NB4 (cell line): ENCODE measurements at regions not wholly inside any gene's neighbourhood (a gene's known extent, or its start where the extent isn't known, plus 50 kb on each side); places are given as distances from the start of the nearest gene placed in this dataset.

Experiments used
- DNase-seq: peaks from one replicate; pipeline ENCODE4 v3.0.0; 2010; ENCODE audit warnings: low read depth
- H3K4me3 ChIP-seq: one replicate; pipeline ENCODE4 v1.5.1; 2011; ENCODE audit warnings: mild to moderate bottlenecking, low read depth, low read length, moderate library complexity
- CTCF ChIP-seq: IDR thresholded peaks from one replicate; pipeline ENCODE4 v1.5.1; 2012; ENCODE audit warnings: low read depth, low read length
- MAX ChIP-seq: IDR thresholded peaks from 2 replicates; pipeline ENCODE4 v1.6.1; 2011; ENCODE audit warnings: low read depth, low read length
- MYC ChIP-seq: IDR thresholded peaks from 2 replicates; pipeline ENCODE4 v1.6.1; 2011; ENCODE audit warnings: low read depth, low read length
- POLR2A ChIP-seq: IDR thresholded peaks from 2 replicates; pipeline ENCODE4 v1.6.1; 2011; ENCODE audit warnings: mild to moderate bottlenecking; ENCODE audit not compliant: insufficient read length; ENCODE audit errors: extremely low read depth

- no peak for DNase-seq
- TF ChIP-seq POLR2A (no peak), CTCF (no peak), MAX (no peak), MYC (no peak)
- H3K4me3 ChIP-seq: no peak overlapping the region
Observed at GRCh38 chr1:238319957-238320356, 429.2 kb upstream of the ZP4 start.

DNA sequence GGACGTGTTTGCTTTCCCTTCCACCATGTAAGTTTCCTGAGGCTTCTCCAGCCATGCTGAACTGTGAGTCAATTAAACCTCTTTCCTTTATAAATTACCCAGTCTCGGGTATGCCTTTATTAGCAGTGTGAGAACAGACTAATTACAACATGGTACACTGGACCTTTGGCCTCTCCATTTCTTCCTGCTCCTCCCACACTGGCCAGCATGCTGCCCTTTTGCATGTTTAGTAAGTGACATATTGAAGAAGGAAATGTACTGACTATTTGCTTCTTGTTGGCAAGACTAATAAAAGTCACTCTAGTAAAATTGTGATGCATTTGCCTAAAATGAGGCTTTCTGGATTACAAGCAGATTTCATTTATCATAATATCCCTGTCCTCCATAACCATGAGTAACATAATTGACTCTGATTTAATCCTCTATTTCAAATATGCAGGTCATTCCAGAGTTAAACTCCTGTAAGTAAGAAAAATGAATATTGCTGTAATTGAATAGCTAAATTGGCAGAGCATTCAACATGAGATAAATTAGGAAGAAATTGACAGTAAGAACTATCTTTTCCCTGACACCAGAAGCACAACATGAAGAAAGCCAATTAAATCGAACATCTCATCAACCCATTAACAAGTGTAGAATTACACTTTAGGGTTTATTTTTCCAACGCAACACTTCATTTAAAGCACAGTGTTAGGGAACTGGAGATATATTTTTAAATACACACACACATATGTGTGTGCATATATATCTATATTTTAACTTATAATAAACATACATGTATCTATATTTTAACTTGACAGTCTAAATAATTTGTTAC, 427.8 kb upstream of the ZP4 start:
- no peak overlapping the region for H3K4me3 ChIP-seq
- no peak for DNase-seq
- TF ChIP-seq CTCF: no peak
- TF ChIP-seq POLR2A: no peak
- no peak for TF ChIP-seq MYC
- no peak for TF ChIP-seq MAX

- no peak for TF ChIP-seq CTCF
- TF ChIP-seq MYC: no peak
- no peak for TF ChIP-seq POLR2A
- TF ChIP-seq MAX: no peak
- no peak overlapping the region for H3K4me3 ChIP-seq
- DNase-seq: no peak
Observed at GRCh38 chr1:238312969-238313368, 422.2 kb upstream of the ZP4 start.

- TF ChIP-seq MYC (no peak), POLR2A (no peak)
- no peak for DNase-seq
- H3K4me3 ChIP-seq: no peak overlapping the region
Observed at GRCh38 chr1:238306411-238306810, 415.7 kb upstream of the ZP4 start.

- TF ChIP-seq MYC (no peak), MAX (no peak), CTCF (no peak), POLR2A (no peak)
- no peak for DNase-seq
- no peak overlapping the region for H3K4me3 ChIP-seq
Observed at GRCh38 chr1:238302646-238303045, 411.9 kb upstream of the ZP4 start.

- no peak for DNase-seq
- no peak for TF ChIP-seq MAX
- TF ChIP-seq POLR2A: no peak
- no peak for TF ChIP-seq CTCF
- TF ChIP-seq MYC: no peak
- no peak overlapping the region for H3K4me3 ChIP-seq
Observed at GRCh38 chr1:238296371-238296770, 405.6 kb upstream of the ZP4 start.
